Fibroblast of upper back skin (primary cell): ENCODE measurements at regions not wholly inside any gene's neighbourhood (a gene's known extent, or its start where the extent isn't known, plus 50 kb on each side); places are given as distances from the start of the nearest gene placed in this dataset.
"Not testable (repeated sequence)": the region's sequence is repeated elsewhere in the genome, so short reads cannot be mapped to it uniquely, and the experiment has no call there.

Source experiments
- DNase-seq: peaks from one replicate; pipeline ENCODE4 v3.0.0-alpha.2; 2013

DNA sequence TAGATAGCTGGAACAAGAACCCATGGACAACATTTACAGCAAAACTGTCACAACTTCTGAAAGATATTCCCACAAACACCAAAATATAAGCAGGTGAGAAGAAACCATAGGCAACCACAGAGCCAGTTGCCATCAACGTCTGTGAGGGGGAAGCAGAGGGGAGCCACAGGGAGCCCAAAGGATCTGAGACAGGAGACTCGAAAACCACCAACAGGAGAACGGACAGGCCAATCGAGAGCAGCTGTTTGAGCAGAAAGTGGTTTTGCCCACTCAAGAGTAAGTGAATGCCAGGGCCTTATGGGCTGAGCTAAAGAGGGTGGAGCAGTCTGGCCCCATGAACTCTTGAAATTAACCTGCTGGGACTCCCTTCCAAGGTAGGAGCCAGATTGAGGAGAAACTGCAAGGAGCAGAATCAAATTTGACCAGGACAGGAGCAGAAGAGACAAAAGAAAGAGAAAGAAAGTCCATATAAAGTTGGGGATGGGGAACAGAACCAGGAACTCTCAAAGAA, 195.4 kb downstream of the ANKRD60 start:
- DNase-seq: no peak

DNA sequence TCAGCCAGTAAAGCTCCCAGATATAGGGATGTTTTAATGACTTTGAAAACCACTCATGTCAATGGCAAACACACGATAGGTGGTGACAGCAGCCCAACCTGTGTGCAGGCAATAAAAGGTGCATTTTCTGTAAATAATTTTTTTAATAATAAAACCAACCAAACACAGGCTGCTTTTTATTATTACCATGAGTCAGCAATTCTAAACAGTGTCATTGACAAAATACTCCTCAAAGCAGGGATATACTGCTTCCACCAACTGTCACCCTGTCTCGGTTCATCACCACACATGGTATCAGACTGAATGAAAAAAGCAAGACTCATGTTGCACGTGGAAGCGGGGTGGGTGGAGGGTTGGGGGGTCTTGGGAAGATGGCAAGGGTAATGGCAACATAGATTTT, 195.9 kb downstream of the ANKRD60 start:
- DNase-seq: no peak

DNA sequence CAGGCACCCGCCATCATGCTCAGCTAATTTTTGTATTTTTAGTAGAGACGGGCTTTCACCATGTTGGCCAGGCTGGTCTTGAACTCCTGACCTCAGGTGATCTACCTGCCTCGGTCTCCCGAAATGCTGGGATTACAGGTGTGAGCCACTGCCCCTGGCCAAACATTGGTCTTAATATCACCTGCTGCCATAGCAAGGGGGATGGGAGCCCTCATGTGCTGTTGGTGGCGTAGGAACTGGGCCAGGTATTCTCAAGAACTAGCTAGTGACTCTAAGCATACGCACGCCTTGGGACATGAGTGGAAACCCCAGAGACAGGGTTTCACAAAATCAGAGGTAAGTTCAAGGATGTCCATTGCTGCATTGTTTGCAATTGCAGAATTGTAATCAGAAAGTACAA, 197.1 kb downstream of the ANKRD60 start:
- not testable (repeated sequence) for DNase-seq

GRCh38 chr20:58028123-58028522, 200.3 kb downstream of the ANKRD60 start:
- DNase-seq: no peak

DNA sequence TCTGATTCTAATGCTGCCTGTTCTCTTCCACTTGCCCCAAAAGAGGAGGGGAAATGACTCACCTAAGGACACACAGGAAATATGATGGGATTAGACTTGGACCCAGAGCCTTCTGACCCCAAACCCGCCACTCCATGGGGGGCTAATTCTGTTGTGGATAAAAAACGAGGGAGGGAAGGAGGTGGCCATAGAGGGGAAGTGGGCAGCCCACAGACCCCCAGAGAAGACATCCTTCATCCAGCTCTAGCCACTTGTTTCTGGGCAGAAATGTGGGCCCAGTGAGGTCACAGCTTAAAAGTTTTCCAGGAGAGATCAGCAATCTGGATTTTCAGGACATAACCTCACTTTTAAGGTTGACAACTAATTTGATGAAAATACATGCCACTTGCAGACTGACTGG, 202.1 kb downstream of the ANKRD60 start:
- DNase-seq: no peak

DNA sequence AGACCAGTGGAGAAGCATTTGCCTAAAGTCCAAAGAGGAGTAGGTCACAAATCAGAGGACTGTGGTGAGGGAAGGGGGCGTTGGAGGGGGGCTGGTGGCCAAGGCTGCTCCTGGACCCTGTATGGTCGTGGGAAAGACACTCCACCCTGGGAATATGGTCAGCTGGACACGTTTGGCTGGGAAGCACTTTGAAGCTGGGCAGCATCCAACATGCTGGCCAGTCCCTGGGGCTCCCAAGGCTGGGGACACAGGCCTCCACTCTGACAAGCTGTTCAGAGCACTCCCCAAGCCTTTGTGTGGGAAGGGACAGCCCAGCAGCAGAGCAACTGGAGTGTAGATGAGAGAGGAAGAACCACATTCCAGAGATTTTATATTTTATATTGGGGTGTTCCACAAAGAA, 203.2 kb downstream of the ANKRD60 start:
- DNase-seq: no peak

- DNase-seq: no peak
Observed at GRCh38 chr20:58024241-58024721, 204.2 kb downstream of the ANKRD60 start.

- no peak for DNase-seq
Observed at GRCh38 chr20:58023781-58024180, 204.7 kb downstream of the ANKRD60 start.

DNA sequence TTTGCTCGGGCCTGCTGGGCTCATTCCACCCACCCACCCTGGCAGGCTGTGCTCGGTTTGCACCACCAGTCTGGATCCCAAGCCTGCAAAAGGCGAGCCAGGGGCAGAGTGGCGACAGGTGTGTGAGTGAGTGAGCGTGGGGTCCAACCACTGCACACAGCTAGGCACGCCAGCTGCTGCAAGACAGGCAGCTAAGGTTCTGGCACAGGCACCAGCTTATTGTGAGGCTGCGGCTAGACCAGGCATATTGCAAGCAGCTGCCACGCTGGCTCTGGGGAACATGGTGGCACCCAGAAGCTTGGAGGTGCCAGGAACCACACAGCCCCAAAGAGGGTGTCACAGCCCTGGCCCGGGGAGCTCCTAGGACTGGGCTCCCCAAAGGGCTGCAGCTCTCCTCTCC, 205.1 kb downstream of the ANKRD60 start:
- no peak for DNase-seq

DNA sequence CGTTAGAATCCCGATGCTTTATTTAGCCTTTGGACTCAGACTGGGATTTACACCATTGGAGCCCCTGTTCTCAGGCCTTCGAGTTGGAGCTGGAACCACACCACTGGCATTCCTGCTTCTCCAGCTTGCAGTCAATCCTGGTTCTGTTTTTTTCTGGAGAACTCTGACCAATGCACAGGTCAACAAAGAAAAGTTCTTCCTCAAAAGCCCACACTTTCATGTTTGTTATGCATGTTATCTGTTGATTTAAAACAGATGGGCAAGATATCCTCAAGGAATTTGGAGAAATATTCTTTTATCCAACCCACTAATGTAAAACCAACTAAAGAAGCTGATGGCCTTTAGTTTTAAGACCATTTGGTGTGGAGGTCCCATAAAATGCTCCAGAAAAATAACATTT, 205.7 kb downstream of the ANKRD60 start:
- DNase-seq: peak; percentile 12

GRCh38 chr20:58021481-58021880, 207.0 kb downstream of the ANKRD60 start:
- DNase-seq: no peak

DNA sequence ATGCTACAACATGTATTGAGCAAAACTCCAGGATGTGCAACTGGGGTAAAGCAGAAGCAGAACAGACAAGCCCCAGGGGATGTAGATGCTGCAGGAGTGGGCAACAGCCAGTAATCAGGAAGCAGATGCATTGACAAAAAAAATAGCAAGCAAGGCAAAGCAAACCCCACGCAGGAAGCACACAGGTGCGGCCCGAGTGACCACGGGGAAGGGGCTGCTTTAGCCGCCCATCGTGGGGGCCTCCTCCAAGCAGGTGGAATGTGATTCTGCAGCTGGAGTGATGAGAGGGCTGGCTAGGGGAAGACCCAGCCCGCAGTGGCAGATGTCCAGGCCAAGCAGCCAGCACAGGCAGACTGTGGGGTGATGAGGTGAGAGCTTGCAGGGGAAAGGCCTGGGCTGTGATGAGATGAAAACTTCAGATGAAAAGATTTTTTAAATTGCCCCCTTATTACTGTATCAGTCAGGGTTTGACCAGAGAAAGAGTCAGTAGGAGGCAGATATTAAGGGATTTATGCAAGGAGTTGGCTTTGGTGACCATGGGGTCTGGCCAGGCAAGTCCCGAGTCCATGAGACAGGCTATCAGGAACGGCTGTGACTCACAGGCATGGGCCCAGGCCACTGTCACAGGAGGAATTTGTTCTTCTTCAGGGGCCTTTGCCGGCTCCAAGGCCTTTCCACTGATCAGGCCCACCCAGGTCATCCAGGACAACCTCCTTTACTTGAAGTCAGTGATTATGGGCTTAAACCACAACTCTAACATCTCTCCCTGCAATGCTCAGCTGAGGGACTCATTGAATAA, 207.6 kb downstream of the ANKRD60 start:
- DNase-seq: no peak

DNA sequence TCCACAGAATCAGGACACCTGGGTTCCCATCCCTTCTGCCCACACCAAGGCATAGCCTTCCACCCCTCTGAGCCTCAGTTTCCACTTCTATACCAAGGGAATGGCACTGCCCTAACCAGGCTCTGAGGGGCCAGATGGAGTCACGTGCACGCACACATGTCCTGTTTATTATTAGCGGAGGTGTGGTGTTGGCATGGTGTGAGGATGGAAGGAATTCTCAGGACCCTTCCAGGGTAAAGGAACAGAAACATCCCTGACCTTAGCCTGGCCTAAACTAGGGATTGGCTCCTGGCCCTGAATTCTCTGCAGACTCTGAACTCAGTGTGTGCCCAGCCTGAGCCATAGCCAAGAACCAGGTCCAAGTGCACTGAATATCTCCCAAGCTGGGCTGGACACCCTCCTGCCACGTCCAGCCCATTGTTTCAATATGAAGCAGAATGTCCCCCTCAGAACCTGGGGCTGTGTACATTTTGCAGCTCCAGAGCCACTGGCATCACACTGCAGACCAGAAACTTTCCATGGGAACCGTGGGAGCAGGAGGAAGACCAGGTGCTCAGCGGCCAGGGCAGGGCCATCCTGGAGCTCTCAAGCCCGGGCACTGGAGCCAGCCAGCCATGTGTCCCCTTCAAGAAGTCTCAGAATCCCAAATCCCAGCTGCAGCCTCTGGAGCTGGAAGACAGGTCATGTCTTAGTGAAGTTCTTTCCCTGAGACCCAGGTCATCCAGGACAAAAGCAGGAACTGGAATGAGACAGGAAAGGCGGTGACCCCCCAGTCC, 208.4 kb downstream of the ANKRD60 start:
- DNase-seq: no peak

DNA sequence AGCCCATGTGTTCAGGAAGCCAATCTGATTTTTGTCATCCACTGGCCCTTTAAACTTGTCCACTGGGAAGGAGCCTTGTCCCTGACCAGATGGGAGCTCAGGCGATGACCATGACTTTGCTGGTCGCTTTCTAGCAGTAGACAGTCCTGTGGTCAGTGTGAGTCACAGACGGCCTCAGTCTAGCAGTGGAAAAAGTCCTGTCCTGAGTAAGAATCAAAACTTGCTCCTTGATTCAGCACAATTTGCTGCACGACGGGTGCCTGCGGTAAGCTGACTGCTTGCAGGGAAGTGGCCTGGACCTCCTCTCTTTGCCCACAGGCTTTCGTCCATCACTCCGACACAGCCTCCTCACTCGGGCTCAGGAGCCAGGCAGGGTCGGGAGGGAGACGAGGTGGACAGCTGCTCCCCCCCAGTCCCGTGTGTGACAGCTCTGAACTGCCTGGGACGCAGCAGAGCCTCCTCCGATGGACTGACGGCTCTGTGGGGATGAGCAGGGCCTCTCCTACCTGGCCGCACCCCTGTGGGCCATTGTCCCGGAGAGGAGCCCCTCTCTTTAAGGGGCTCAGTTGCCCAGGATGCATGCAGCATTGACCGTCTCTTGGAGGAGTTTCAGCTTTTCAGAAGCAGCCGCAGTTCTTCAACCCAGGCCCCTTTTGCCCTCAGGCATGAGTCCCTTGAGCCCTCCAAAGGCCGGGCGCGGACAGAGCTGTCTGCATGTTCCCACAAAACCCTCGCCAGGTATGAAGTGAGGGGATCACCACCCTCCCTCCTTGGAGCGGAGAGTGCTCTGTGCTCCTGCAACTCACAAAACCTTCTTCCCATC, 209.2 kb downstream of the ANKRD60 start:
- DNase-seq: peak; percentile 25

DNA sequence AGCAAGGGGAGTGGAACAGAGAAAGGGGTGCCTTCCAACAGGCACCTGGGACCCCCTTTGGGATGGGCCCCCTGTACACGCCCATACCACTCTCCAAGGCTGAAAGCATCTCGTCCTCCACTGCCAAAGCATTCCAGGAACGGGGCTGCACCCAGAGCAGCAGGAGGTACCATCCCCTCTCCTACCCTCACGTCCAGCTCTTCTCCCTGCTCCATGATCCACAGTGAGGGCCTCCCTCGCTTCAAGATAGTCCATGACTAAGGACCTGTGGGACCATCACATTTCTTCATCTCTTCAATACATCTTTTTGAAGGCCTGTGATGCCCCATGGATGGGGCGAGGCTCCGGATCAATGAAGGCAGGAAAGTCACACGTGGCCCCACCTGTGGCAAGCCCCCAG, 209.9 kb downstream of the ANKRD60 start:
- DNase-seq: no peak

DNA sequence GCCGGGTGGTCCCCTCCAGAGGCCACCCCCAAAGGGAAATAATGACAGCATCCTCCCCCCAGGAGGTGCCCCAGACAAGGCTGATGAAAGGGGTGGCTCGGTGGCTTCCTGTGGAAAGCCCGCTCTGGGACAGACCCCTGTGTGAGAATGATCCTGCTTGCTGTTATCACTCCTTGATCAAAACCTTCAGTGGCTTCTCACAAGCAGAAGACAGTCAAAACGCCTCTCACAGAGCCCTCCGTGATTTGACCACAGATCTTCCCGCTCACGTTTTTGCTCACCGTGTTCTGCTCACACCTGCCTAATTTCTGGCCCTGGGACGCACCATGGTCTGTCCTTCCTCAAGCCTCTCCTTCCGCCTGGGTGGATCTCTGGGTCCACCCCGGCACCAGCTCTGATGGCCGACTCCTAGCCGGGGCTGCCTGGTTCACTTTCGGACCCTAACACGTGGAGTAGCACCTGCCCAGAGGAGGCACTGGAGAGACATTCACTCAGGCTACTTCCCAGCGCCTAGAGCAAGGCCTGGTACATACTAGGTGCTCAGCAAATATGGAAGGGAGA, 210.4 kb downstream of the ANKRD60 start:
- DNase-seq: no peak

DNA sequence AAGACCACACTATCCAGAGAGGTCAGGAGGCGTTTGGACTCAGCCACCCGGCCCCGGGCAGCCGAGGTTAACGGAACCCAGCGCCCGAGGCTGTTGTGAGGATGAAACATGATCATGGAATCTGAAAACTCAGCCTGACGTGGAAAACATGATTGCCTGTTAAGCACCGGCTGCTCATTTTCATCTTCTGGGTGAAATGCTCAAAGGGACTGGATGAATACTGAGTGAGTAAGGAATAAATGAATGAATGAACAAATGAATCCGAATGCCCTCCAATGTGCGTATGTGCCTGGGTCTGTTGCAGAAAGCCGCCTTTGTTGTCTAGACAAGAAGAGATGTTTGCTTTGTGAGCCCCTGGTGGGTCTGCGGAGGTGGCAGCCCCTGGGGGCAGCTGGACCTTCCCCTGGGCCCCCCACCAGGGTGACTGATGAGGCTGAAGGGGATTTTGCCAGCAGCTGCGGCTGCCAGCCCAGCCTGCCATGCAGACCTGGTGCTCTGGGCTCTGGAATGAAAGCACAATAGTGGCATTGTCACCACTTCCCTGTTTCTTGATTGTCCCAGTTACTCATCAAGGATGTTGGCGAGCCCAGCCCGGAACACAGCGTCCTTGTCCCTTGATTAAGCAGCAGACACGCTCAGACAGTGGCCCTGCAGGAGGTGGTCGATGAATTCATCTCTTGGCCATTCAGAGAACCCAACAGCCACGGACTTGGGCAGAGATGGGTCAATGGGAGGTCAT, 211.1 kb downstream of the ANKRD60 start:
- DNase-seq: peak; percentile 42

- no peak for DNase-seq
Observed at GRCh38 chr20:58016779-58017178, 211.7 kb downstream of the ANKRD60 start.

GRCh38 chr20:58014628-58015315, 213.7 kb downstream of the ANKRD60 start:
- DNase-seq: no peak

- no peak for DNase-seq
Observed at GRCh38 chr20:58012731-58013510, 215.5 kb downstream of the ANKRD60 start.
